ENCODE measurements at regions not wholly inside any gene's neighbourhood (a gene's known extent, or its start where the extent isn't known, plus 50 kb on each side); places are given as distances from the start of the nearest gene placed in this dataset.
"Not testable (repeated sequence)": the region's sequence is repeated elsewhere in the genome, so short reads cannot be mapped to it uniquely, and the experiment has no call there.

- no peak for DNase-seq
These were observed 273.6 kb upstream of the SULF2 start for GRCh38 chr20:48058611-48059559.

- DNase-seq = no peak
These were observed 272.5 kb upstream of the SULF2 start for GRCh38 chr20:48057739-48058138.

- DNase-seq = no peak
These were observed 272.0 kb upstream of the SULF2 start for GRCh38 chr20:48057251-48057650.

GRCh38 chr20:48056218-48056617 is 270.9 kb upstream of the SULF2 start:
- no peak for DNase-seq

- DNase-seq = no peak
These were observed 268.8 kb upstream of the SULF2 start for GRCh38 chr20:48054051-48054450.

GRCh38 chr20:48052475-48052835 is 267.2 kb upstream of the SULF2 start:
- no peak for DNase-seq

- no peak for DNase-seq
These were observed 266.7 kb upstream of the SULF2 start for GRCh38 chr20:48051794-48052474.

GRCh38 chr20:48049641-48050040 is 264.4 kb upstream of the SULF2 start:
- no peak for DNase-seq

GRCh38 chr20:48049171-48049570 is 263.9 kb upstream of the SULF2 start:
- no peak for DNase-seq

GRCh38 chr20:48047447-48047846 is 262.2 kb upstream of the SULF2 start:
- no peak for DNase-seq

GRCh38 chr20:48042628-48043027 is 257.3 kb upstream of the SULF2 start:
- no peak for DNase-seq

GRCh38 chr20:48041078-48041780 is 255.9 kb upstream of the SULF2 start:
- DNase-seq = no peak

GRCh38 chr20:48040491-48040890 is 255.2 kb upstream of the SULF2 start:
- DNase-seq = no peak

GRCh38 chr20:48040051-48040450 is 254.8 kb upstream of the SULF2 start:
- no peak for DNase-seq

GRCh38 chr20:48039514-48039913 is 254.2 kb upstream of the SULF2 start:
- no peak for DNase-seq

- no peak for DNase-seq
These were observed 253.4 kb upstream of the SULF2 start for GRCh38 chr20:48038713-48039112.

- DNase-seq = not testable (repeated sequence)
These were observed 252.5 kb upstream of the SULF2 start for GRCh38 chr20:48037798-48038197.

GRCh38 chr20:48035961-48036731 is 250.9 kb upstream of the SULF2 start:
- no peak for DNase-seq

- DNase-seq = no peak
These were observed 249.5 kb upstream of the SULF2 start for GRCh38 chr20:48034751-48035150.

- not testable (repeated sequence) for DNase-seq
These were observed 247.7 kb upstream of the SULF2 start for GRCh38 chr20:48033005-48033404.

GRCh38 chr20:48031122-48031521 is 245.8 kb upstream of the SULF2 start:
- DNase-seq = no peak

GRCh38 chr20:48026981-48027592 is 241.8 kb upstream of the SULF2 start:
- DNase-seq = no peak

All from GDM1 (cell line).